ENCODE measurements at regions not wholly inside any gene's neighbourhood (a gene's known extent, or its start where the extent isn't known, plus 50 kb on each side); places are given as distances from the start of the nearest gene placed in this dataset.

DNA sequence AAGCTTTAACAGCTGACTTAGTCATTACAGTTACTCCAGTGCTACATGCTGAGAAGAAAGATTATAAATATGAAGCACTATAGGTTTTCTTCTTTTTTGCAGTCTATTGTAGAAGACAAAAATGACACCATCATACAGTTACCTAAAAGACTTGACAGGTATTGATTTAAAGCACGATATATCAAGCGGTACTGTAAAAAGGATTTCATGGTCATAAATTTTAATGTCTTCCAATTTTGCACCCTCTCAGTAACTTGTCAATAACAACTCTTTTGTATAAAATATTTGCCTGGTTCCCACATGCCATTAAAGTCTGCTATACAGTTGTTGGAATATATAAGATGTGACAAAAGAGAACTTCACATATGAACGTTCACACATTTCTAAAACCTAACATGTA, 102.8 kb downstream of the ZIC5 start:
- TF ChIP-seq, protein P1, sequence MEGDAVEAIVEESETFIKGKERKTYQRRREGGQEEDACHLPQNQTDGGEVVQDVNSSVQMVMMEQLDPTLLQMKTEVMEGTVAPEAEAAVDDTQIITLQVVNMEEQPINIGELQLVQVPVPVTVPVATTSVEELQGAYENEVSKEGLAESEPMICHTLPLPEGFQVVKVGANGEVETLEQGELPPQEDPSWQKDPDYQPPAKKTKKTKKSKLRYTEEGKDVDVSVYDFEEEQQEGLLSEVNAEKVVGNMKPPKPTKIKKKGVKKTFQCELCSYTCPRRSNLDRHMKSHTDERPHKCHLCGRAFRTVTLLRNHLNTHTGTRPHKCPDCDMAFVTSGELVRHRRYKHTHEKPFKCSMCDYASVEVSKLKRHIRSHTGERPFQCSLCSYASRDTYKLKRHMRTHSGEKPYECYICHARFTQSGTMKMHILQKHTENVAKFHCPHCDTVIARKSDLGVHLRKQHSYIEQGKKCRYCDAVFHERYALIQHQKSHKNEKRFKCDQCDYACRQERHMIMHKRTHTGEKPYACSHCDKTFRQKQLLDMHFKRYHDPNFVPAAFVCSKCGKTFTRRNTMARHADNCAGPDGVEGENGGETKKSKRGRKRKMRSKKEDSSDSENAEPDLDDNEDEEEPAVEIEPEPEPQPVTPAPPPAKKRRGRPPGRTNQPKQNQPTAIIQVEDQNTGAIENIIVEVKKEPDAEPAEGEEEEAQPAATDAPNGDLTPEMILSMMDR (IDR thresholded peaks at IDR 0.05): no peak
- TF ChIP-seq POLR2A (IDR thresholded peaks at IDR 0.05) (no peak), EP300 (IDR thresholded peaks at IDR 0.05) (no peak)
